Tibial nerve (tissue), 4 donors: ENCODE measurements at regions not wholly inside any gene's neighbourhood (a gene's known extent, or its start where the extent isn't known, plus 50 kb on each side); places are given as distances from the start of the nearest gene placed in this dataset.

ENCODE experiments used
- EP300 ChIP-seq, 2 donors: sonication (generic); formaldehyde crosslinking; IDR thresholded peaks; one replicate each; pipeline ENCODE4 v1.6.1; 2017; ENCODE audit warnings: antibody characterized with exemption in 2 of 2, mild to moderate bottlenecking in 1 of 2
- POLR2A ChIP-seq, 2 donors: fragments of 450-650 bp; IDR thresholded peaks; one replicate each; pipeline ENCODE4 v1.6.1; 2017; ENCODE audit warnings: antibody characterized with exemption in 2 of 2, mild to moderate bottlenecking in 2 of 2, moderate library complexity in 2 of 2
- TF ChIP-seq, protein P1 (sequence below), 5 experiments: fragments of 200-600 bp in 3 of 5; fragments of 450-650 bp in 2 of 5; sonication (generic) in 3 of 5; IDR thresholded peaks; one replicate each; pipeline ENCODE4 v1.5.1; 2016 to 2019; ENCODE audit warnings: antibody characterized with exemption in 5 of 5, mild to moderate bottlenecking in 3 of 5, moderate library complexity in 2 of 5

DNA sequence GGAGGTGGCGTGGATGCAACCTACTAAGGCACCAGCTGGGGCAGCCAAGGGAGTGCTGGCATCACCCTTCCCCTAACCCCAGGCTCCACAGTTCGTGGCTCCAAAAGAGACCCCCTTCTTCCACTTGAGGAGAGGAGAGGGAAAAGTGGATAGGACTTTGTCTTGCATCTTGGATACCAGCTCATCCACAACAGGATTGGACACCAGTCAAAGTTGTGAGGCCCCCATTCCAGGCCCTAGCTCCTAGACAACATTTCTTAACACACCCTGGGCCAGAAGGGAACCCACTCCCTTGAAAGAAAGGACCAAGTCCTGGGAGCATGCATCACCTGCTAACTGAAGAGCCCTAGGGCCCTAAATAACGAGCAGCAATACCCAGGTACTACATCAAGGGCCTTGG, 372.6 kb upstream of the PLXNA2 start:
- TF ChIP-seq POLR2A (IDR thresholded peaks at IDR 0.05) (no peak), EP300 (IDR thresholded peaks at IDR 0.05) (no peak)
- TF ChIP-seq, protein P1, sequence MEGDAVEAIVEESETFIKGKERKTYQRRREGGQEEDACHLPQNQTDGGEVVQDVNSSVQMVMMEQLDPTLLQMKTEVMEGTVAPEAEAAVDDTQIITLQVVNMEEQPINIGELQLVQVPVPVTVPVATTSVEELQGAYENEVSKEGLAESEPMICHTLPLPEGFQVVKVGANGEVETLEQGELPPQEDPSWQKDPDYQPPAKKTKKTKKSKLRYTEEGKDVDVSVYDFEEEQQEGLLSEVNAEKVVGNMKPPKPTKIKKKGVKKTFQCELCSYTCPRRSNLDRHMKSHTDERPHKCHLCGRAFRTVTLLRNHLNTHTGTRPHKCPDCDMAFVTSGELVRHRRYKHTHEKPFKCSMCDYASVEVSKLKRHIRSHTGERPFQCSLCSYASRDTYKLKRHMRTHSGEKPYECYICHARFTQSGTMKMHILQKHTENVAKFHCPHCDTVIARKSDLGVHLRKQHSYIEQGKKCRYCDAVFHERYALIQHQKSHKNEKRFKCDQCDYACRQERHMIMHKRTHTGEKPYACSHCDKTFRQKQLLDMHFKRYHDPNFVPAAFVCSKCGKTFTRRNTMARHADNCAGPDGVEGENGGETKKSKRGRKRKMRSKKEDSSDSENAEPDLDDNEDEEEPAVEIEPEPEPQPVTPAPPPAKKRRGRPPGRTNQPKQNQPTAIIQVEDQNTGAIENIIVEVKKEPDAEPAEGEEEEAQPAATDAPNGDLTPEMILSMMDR (IDR thresholded peaks at IDR 0.05): no peak
